SK-N-SH treated with all-trans-retinoic acid at 6 μM for 48 hours (cell line): ENCODE measurements at regions not wholly inside any gene's neighbourhood (a gene's known extent, or its start where the extent isn't known, plus 50 kb on each side); places are given as distances from the start of the nearest gene placed in this dataset.

ENCODE experiments used
- ATAC-seq: fragments of 200-7000 bp; cut with Tn5 transposase; 3 replicates; pipeline ENCODE4 v1.9.1; 2020; ENCODE audit warnings: mild to moderate bottlenecking, moderate library complexity
- ARNTL ChIP-seq: fragments of 450-650 bp; formaldehyde crosslinking; IDR thresholded peaks from 2 replicates; pipeline ENCODE4 v1.5.0; 2020; ENCODE audit warnings: low read depth, mild to moderate bottlenecking, moderate library complexity, borderline replicate concordance
- BACH2 ChIP-seq: fragments of 250-450 bp; sonication (Bioruptor Pico); IDR thresholded peaks from 2 replicates; pipeline ENCODE4 v1.9.0; 2021; ENCODE audit warnings: mild to moderate bottlenecking, borderline replicate concordance
- CSDC2 ChIP-seq: fragments of 250-450 bp; sonication (Bioruptor Pico); IDR thresholded peaks from 2 replicates; pipeline ENCODE4 v1.5.0; 2020; ENCODE audit warnings: mild to moderate bottlenecking, moderate library complexity
- CSRNP3 ChIP-seq: fragments of 250-450 bp; sonication (Bioruptor Pico); IDR thresholded peaks from 2 replicates; pipeline ENCODE4 v1.5.1; 2021; ENCODE audit warnings: mild to moderate bottlenecking, moderate library complexity
- ESRRG ChIP-seq: fragments of 250-450 bp; sonication (Bioruptor Pico); IDR thresholded peaks from 2 replicates; pipeline ENCODE4 v1.6.1; 2021; ENCODE audit warnings: mild to moderate bottlenecking
- GLIS3 ChIP-seq: fragments of 250-450 bp; sonication (Bioruptor Pico); IDR thresholded peaks from 2 replicates; pipeline ENCODE4 v1.5.0; 2020; ENCODE audit warnings: mild to moderate bottlenecking, moderate library complexity
- ISL1 ChIP-seq: fragments of 250-450 bp; sonication (Bioruptor Pico); IDR thresholded peaks from 2 replicates; pipeline ENCODE4 v2.1.2; 2022; ENCODE audit warnings: mild to moderate bottlenecking, moderate library complexity
- OSR1 ChIP-seq: fragments of 250-450 bp; sonication (Bioruptor Pico); IDR thresholded peaks from 2 replicates; pipeline ENCODE4 v1.8.0; 2022; ENCODE audit warnings: moderate library complexity, mild to moderate bottlenecking, inconsistent platforms
- POU6F1 ChIP-seq: fragments of 250-450 bp; sonication (Bioruptor Pico); IDR thresholded peaks from 2 replicates; pipeline ENCODE4 v1.8.0; 2021; ENCODE audit warnings: low read depth, mild to moderate bottlenecking, moderate library complexity, borderline replicate concordance
- PPARA ChIP-seq: fragments of 250-450 bp; sonication (Bioruptor Pico); IDR thresholded peaks from 2 replicates; pipeline ENCODE4 v1.5.0; 2020; ENCODE audit warnings: mild to moderate bottlenecking, borderline replicate concordance
- RARB ChIP-seq: fragments of 250-450 bp; sonication (Bioruptor Pico); IDR thresholded peaks from 2 replicates; pipeline ENCODE4 v1.8.0; 2021; ENCODE audit warnings: mild to moderate bottlenecking, moderate library complexity
- SNAI2 ChIP-seq: fragments of 250-450 bp; sonication (Bioruptor Pico); IDR thresholded peaks from 2 replicates; pipeline ENCODE4 v1.5.0; 2020; ENCODE audit warnings: mild to moderate bottlenecking, moderate library complexity
- TOX ChIP-seq: fragments of 250-450 bp; sonication (Bioruptor Pico); IDR thresholded peaks from 2 replicates; pipeline ENCODE4 v1.8.0; 2021; ENCODE audit warnings: mild to moderate bottlenecking, moderate library complexity, borderline replicate concordance
- ZC3H10 ChIP-seq: fragments of 250-450 bp; sonication (Bioruptor Pico); IDR thresholded peaks from 2 replicates; pipeline ENCODE4 v1.5.1; 2021; ENCODE audit warnings: mild to moderate bottlenecking, moderate library complexity
- ZFP3 ChIP-seq: fragments of 250-450 bp; sonication (Bioruptor Pico); IDR thresholded peaks from 2 replicates; pipeline ENCODE4 v1.5.0; 2020; ENCODE audit warnings: mild to moderate bottlenecking, moderate library complexity
- ZFP30 ChIP-seq: fragments of 450-650 bp; formaldehyde crosslinking; IDR thresholded peaks from 2 replicates; pipeline ENCODE4 v1.5.0; 2022; ENCODE audit warnings: mild to moderate bottlenecking, moderate library complexity
- ZNF565 ChIP-seq: fragments of 450-650 bp; formaldehyde crosslinking; conservative IDR thresholded peaks from 2 replicates; pipeline ENCODE4 v1.5.0; 2020; ENCODE audit warnings: low read depth, mild to moderate bottlenecking, moderate library complexity
- ZNF70 ChIP-seq: fragments of 450-650 bp; formaldehyde crosslinking; IDR thresholded peaks from 2 replicates; pipeline ENCODE4 v1.5.0; 2020; ENCODE audit warnings: mild to moderate bottlenecking, moderate library complexity
- ZNF8 ChIP-seq: fragments of 450-650 bp; formaldehyde crosslinking; IDR thresholded peaks from 2 replicates; pipeline ENCODE4 v1.5.0; 2020; ENCODE audit warnings: mild to moderate bottlenecking, moderate library complexity
- TF ChIP-seq, protein P1 (sequence below): fragments of 250-450 bp; sonication (Bioruptor Pico); IDR thresholded peaks from 2 replicates; pipeline ENCODE4 v1.8.0; 2020; ENCODE audit warnings: mild to moderate bottlenecking, moderate library complexity, borderline replicate concordance
- TF ChIP-seq, protein P2 (sequence below): fragments of 250-450 bp; sonication (Bioruptor Pico); IDR thresholded peaks from 2 replicates; pipeline ENCODE4 v1.5.1; 2020; ENCODE audit warnings: low read depth, mild to moderate bottlenecking, moderate library complexity

GRCh38 chr5:2335733-2336515, 415.6 kb downstream of the IRX2 start:
- no peak for ATAC-seq
- TF ChIP-seq CSDC2 (CRISPR knock-in tag) (no peak), ARNTL (CRISPR knock-in tag) (no peak), SNAI2 (CRISPR knock-in tag) (no peak), GLIS3 (CRISPR knock-in tag) (no peak), ZNF8 (no peak), CSRNP3 (CRISPR knock-in tag) (no peak), ESRRG (CRISPR knock-in tag) (no peak), ISL1 (CRISPR knock-in tag) (no peak), BACH2 (CRISPR knock-in tag) (no peak)
- TF ChIP-seq, protein P1, sequence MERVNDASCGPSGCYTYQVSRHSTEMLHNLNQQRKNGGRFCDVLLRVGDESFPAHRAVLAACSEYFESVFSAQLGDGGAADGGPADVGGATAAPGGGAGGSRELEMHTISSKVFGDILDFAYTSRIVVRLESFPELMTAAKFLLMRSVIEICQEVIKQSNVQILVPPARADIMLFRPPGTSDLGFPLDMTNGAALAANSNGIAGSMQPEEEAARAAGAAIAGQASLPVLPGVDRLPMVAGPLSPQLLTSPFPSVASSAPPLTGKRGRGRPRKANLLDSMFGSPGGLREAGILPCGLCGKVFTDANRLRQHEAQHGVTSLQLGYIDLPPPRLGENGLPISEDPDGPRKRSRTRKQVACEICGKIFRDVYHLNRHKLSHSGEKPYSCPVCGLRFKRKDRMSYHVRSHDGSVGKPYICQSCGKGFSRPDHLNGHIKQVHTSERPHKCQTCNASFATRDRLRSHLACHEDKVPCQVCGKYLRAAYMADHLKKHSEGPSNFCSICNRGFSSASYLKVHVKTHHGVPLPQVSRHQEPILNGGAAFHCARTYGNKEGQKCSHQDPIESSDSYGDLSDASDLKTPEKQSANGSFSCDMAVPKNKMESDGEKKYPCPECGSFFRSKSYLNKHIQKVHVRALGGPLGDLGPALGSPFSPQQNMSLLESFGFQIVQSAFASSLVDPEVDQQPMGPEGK: no peak
- TF ChIP-seq, protein P2, sequence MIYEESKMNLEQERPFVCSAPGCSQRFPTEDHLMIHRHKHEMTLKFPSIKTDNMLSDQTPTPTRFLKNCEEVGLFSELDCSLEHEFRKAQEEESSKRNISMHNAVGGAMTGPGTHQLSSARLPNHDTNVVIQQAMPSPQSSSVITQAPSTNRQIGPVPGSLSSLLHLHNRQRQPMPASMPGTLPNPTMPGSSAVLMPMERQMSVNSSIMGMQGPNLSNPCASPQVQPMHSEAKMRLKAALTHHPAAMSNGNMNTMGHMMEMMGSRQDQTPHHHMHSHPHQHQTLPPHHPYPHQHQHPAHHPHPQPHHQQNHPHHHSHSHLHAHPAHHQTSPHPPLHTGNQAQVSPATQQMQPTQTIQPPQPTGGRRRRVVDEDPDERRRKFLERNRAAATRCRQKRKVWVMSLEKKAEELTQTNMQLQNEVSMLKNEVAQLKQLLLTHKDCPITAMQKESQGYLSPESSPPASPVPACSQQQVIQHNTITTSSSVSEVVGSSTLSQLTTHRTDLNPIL (CRISPR knock-in tag): no peak

- no peak for ATAC-seq
- TF ChIP-seq PPARA (CRISPR knock-in tag) (no peak), CSDC2 (CRISPR knock-in tag) (no peak), ARNTL (CRISPR knock-in tag) (no peak), ZC3H10 (CRISPR knock-in tag) (no peak), ESRRG (CRISPR knock-in tag) (no peak), TOX (CRISPR knock-in tag) (no peak), BACH2 (CRISPR knock-in tag) (no peak), ZNF8 (no peak), ZNF70 (CRISPR knock-in tag) (no peak)
Measured at GRCh38 chr5:2335125-2335732, 416.2 kb downstream of the IRX2 start.

DNA sequence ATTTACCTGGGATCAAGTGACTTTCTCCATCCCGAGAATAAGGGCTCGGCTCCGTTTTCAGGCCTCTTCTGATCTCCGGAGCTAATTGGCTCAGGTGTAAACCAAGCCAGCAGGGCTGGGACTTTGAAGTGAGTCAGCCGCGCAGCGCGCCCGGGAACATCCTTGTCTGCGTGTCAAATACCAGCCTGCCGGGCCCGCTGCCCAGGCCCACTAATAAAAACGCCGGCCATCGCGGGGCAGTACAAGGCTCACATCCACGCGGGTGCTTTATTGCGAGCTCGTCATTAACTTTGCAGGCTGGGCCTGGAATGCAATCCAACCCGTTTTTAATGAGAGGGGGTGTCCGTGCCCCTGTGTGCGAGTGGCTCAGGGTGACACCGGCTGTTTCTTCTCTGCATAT, 416.8 kb downstream of the IRX2 start:
- no peak for ATAC-seq
- no peak for TF ChIP-seq ZNF565 (CRISPR knock-in tag)
- TF ChIP-seq CSRNP3 (CRISPR knock-in tag): no peak
- no peak for TF ChIP-seq OSR1 (CRISPR knock-in tag)
- TF ChIP-seq ZNF8: no peak
- TF ChIP-seq, protein P1: no peak
- no peak for TF ChIP-seq PPARA (CRISPR knock-in tag)
- TF ChIP-seq TOX (CRISPR knock-in tag): no peak
- TF ChIP-seq ARNTL (CRISPR knock-in tag): no peak
- TF ChIP-seq ZFP3: no peak
- no peak for TF ChIP-seq ZFP30 (CRISPR knock-in tag)
- TF ChIP-seq ISL1 (CRISPR knock-in tag): no peak
- no peak for TF ChIP-seq CSDC2 (CRISPR knock-in tag)
- TF ChIP-seq, protein P2 (CRISPR knock-in tag): no peak
- no peak for TF ChIP-seq SNAI2 (CRISPR knock-in tag)
- no peak for TF ChIP-seq BACH2 (CRISPR knock-in tag)
- TF ChIP-seq RARB (CRISPR knock-in tag): no peak
- TF ChIP-seq POU6F1 (CRISPR knock-in tag): no peak
- no peak for TF ChIP-seq ZNF70 (CRISPR knock-in tag)
